PC-9 (cell line): ENCODE measurements at regions not wholly inside any gene's neighbourhood (a gene's known extent, or its start where the extent isn't known, plus 50 kb on each side); places are given as distances from the start of the nearest gene placed in this dataset.

Experiments used
- BruUV-seq: library from RNA; stranded (reverse); fragments of 400-500 nt; replicated peaks from 2 replicates; lab custom pipeline; 2021; lab: Mats Ljungman, UMichigan
- CTCF ChIA-PET: fragments of 300-600 bp; sonication (Branson Sonifier 250); formaldehyde crosslinking; loops from one replicate; lab custom pipeline; 2022; ENCODE audit warnings: antibody characterized with exemption; lab: Charles Lee
- POLR2A ChIA-PET: fragments of 300-600 bp; sonication (Branson Sonifier 250); formaldehyde crosslinking; loops from one replicate; lab custom pipeline; 2022; ENCODE audit warnings: antibody characterized with exemption; ENCODE audit not compliant: unreplicated experiment; lab: Charles Lee
- DNase-seq, 2 experiments: peaks; one replicate each; pipeline versions ENCODE4 v3.0.0 to v3.0.0-alpha.2; 2015 to 2022; ENCODE audit warnings: mixed read lengths in 1 of 2
- H2AFZ ChIP-seq: fragments of 200-600 bp; sonication (generic); 2 replicates; pipeline ENCODE4 v1.8.1; 2017; ENCODE audit warnings: antibody characterized with exemption
- H3F3A ChIP-seq: fragments of 200-600 bp; sonication (generic); 2 replicates; pipeline ENCODE4 v1.8.1; 2017; ENCODE audit warnings: antibody characterized with exemption, mild to moderate bottlenecking, low read depth; ENCODE audit not compliant: insufficient read depth
- H3K27ac ChIP-seq: fragments of 200-600 bp; sonication (generic); 2 replicates; pipeline ENCODE4 v1.6.1; 2016; ENCODE audit warnings: mixed run types
- H3K27me3 ChIP-seq: fragments of 200-600 bp; sonication (generic); 2 replicates; pipeline ENCODE4 v1.6.1; 2016; ENCODE audit warnings: low read depth, mixed run types; ENCODE audit not compliant: insufficient read depth
- H3K36me3 ChIP-seq: fragments of 200-600 bp; sonication (generic); 2 replicates; pipeline ENCODE4 v1.6.1; 2016; ENCODE audit warnings: low read depth, mixed run types
- H3K4me1 ChIP-seq: fragments of 200-600 bp; sonication (generic); replicated peaks from 2 replicates; pipeline ENCODE4 v1.6.1; 2016; ENCODE audit warnings: mixed run types; ENCODE audit not compliant: insufficient read depth
- H3K4me2 ChIP-seq: fragments of 200-600 bp; sonication (generic); 2 replicates; pipeline ENCODE4 v1.6.1; 2017; ENCODE audit warnings: mixed run types
- H3K4me3 ChIP-seq: fragments of 200-600 bp; sonication (generic); 2 replicates; pipeline ENCODE4 v1.6.1; 2016; ENCODE audit warnings: mixed run types
- H3K79me2 ChIP-seq: fragments of 200-600 bp; sonication (generic); 2 replicates; pipeline ENCODE4 v1.6.1; 2017; ENCODE audit warnings: low read depth, mixed run types
- H3K9me2 ChIP-seq: fragments of 200-600 bp; sonication (generic); 2 replicates; pipeline ENCODE4 v1.8.1; 2017; ENCODE audit warnings: mild to moderate bottlenecking; ENCODE audit not compliant: insufficient read depth
- H3K9me3 ChIP-seq: fragments of 200-600 bp; sonication (generic); 2 replicates; pipeline ENCODE4 v1.8.1; 2016; ENCODE audit warnings: low read depth; ENCODE audit not compliant: insufficient read depth
- H4K20me1 ChIP-seq: fragments of 200-600 bp; sonication (generic); 2 replicates; pipeline ENCODE4 v1.8.1; 2017; ENCODE audit not compliant: insufficient read depth
- CTCF ChIP-seq: fragments of 200-600 bp; sonication (generic); conservative IDR thresholded peaks from 2 replicates; pipeline ENCODE4 v1.6.1; 2017; ENCODE audit warnings: mixed run types, antibody characterized with exemption, mild to moderate bottlenecking, moderate library complexity
- EZH2 ChIP-seq: fragments of 200-600 bp; sonication (generic); IDR thresholded peaks from 2 replicates; pipeline ENCODE4 v1.8.0; 2017; ENCODE audit warnings: antibody characterized with exemption, low read depth
- intact Hi-C: fragments of 100-400 bp; cut with micrococcal nuclease; formaldehyde crosslinking; loops from one replicate; pipeline ENCODE4 v1.10.0; 2022; ENCODE audit not compliant: unreplicated experiment

GRCh38 chr3:164577667-164578210, 500.6 kb downstream of the SI start:
- Histone ChIP-seq H3K9me2 (no peaks in the 10 kb centered on the region), H2AFZ (0 out of 2 replicates have a peak overlapping the region, but pooled peaks have one; percentile 2), H4K20me1 (no peaks in the 10 kb centered on the region), H3K9me3 (no peaks in the 10 kb centered on the region; the same call in 1 of the 2 replicates), H3K4me1 (no peaks in the 10 kb centered on the region), H3F3A (no peaks in the 10 kb centered on the region), H3K79me2 (no peaks in the 10 kb centered on the region), H3K27me3 (no peaks in the 10 kb centered on the region), H3K4me2 (no peak overlapping the region), H3K36me3 (no peaks in the 10 kb centered on the region), H3K27ac (no peak overlapping the region), H3K4me3 (no peak overlapping the region)
- no peak for TF ChIP-seq EZH2
- TF ChIP-seq CTCF: no peak
- ChIA-PET CTCF (no interaction called here), POLR2A (no interaction called here)
- no TSS peak for BruUV-seq
- DNase-seq: no peak
- intact Hi-C loops: no loop called here

GRCh38 chr3:164572436-164572835, 505.9 kb downstream of the SI start:
- BruUV-seq: no TSS peak
- no peak overlapping the region for H3K4me2 ChIP-seq
- no peaks in the 10 kb centered on the region; the same call in 1 of the 2 replicates for H3K9me3 ChIP-seq
- intact Hi-C loops: no loop called here
- no peak overlapping the region for H2AFZ ChIP-seq
- no peaks in the 10 kb centered on the region for H3K79me2 ChIP-seq
- no peak overlapping the region for H3K4me3 ChIP-seq
- no peaks in the 10 kb centered on the region for H3F3A ChIP-seq
- H3K4me1 ChIP-seq: no peaks in the 10 kb centered on the region
- no peaks in the 10 kb centered on the region for H4K20me1 ChIP-seq
- ChIA-PET CTCF (no interaction called here), POLR2A (no interaction called here)
- DNase-seq: no peak
- no peaks in the 10 kb centered on the region for H3K36me3 ChIP-seq
- TF ChIP-seq CTCF (no peak), EZH2 (no peak)
- no peaks in the 10 kb centered on the region for H3K27me3 ChIP-seq
- H3K9me2 ChIP-seq: no peaks in the 10 kb centered on the region
- no peak overlapping the region for H3K27ac ChIP-seq

DNA sequence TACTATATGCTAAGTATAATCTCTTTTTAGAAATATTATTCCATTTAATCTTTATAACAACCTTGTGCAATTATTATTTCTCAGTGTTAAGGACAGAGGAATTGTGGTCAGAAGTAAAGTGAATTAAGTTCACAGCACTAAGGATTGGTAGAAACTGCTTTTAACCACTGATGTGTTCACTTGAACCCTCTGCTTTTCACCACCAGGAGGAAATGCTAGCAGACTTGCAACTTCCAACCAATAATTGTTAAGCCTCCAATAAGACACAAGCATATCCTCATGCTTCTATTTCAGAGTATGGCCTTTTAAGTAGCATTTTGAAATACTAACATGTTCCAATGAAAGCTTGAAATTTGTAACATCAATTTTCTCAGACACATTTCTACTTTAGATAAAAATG, 527.4 kb downstream of the SI start:
- ChIA-PET CTCF (no interaction called here), POLR2A (no interaction called here)
- no peak for TF ChIP-seq CTCF
- TF ChIP-seq EZH2: no peak
- H3K4me1 ChIP-seq: no peaks in the 10 kb centered on the region
- no peak for DNase-seq
- H3K79me2 ChIP-seq: no peaks in the 10 kb centered on the region
- no peaks in the 10 kb centered on the region for H3K9me2 ChIP-seq
- no peak overlapping the region for H3K4me2 ChIP-seq
- no TSS peak for BruUV-seq
- H4K20me1 ChIP-seq: no peaks in the 10 kb centered on the region
- no peak overlapping the region; the same call in 1 of the 2 replicates for H2AFZ ChIP-seq
- H3F3A ChIP-seq: no peaks in the 10 kb centered on the region
- H3K36me3 ChIP-seq: no peaks in the 10 kb centered on the region
- H3K9me3 ChIP-seq: no peaks in the 10 kb centered on the region
- H3K27me3 ChIP-seq: no peaks in the 10 kb centered on the region
- H3K27ac ChIP-seq: no peak overlapping the region
- intact Hi-C loops: no loop called here
- no peak overlapping the region for H3K4me3 ChIP-seq
